ENCODE measurements at regions not wholly inside any gene's neighbourhood (a gene's known extent, or its start where the extent isn't known, plus 50 kb on each side); places are given as distances from the start of the nearest gene placed in this dataset.

DNA sequence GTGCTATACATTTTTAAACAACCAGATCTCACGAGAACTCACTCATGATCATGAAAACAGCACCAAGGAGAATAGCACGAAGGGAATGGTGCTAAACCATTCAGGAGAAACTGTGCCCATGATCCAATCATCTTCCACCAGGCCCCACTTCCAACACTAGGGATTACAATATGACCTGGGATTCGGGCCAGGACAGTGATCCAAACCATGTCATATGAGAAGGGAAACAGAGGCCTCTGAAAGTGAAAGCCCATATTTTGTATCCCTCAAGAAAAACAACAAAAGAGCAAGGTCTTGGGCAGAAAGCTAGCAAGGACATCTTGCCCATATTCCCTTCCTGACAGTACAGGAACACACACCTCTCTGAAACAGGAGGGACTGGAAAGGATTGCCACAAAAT, 163.9 kb upstream of the VASH1 start:
- TF ChIP-seq CTCF (IDR thresholded peaks at IDR 0.05): no peak
- no peak for TF ChIP-seq POLR2A (IDR thresholded peaks at IDR 0.05)

Measured in vagina (tissue), 2 donors.